ENCODE measurements at regions not wholly inside any gene's neighbourhood (a gene's known extent, or its start where the extent isn't known, plus 50 kb on each side); places are given as distances from the start of the nearest gene placed in this dataset.

- no peak for TF ChIP-seq CTCF (conservative IDR thresholded peaks at IDR 0.05; ENCODE audit: low read depth in 2 of 2)
- TF ChIP-seq STAT1 (IDR thresholded peaks at IDR 0.05; ENCODE audit: unreplicated experiment): no peak
- no peak for TF ChIP-seq CREB1 (CRISPR knock-in tag; IDR thresholded peaks at IDR 0.05; ENCODE audit: low read depth)
- TF ChIP-seq POLR2AphosphoS5 (IDR thresholded peaks at IDR 0.05; ENCODE audit: low read depth): no peak
- no peak for TF ChIP-seq EZH2 (IDR thresholded peaks at IDR 0.05; ENCODE audit: low read depth, unreplicated experiment)
- no peak for TF ChIP-seq EZH2phosphoT487 (IDR thresholded peaks at IDR 0.05; ENCODE audit: unreplicated experiment)
- no peak for TF ChIP-seq ZNF331 (CRISPR knock-in tag; IDR thresholded peaks at IDR 0.05; ENCODE audit: low read depth)
Observed at GRCh38 chr2:156896294-156896693, 361.2 kb upstream of the GALNT5 start.
